ENCODE measurements at regions not wholly inside any gene's neighbourhood (a gene's known extent, or its start where the extent isn't known, plus 50 kb on each side); places are given as distances from the start of the nearest gene placed in this dataset.

DNA sequence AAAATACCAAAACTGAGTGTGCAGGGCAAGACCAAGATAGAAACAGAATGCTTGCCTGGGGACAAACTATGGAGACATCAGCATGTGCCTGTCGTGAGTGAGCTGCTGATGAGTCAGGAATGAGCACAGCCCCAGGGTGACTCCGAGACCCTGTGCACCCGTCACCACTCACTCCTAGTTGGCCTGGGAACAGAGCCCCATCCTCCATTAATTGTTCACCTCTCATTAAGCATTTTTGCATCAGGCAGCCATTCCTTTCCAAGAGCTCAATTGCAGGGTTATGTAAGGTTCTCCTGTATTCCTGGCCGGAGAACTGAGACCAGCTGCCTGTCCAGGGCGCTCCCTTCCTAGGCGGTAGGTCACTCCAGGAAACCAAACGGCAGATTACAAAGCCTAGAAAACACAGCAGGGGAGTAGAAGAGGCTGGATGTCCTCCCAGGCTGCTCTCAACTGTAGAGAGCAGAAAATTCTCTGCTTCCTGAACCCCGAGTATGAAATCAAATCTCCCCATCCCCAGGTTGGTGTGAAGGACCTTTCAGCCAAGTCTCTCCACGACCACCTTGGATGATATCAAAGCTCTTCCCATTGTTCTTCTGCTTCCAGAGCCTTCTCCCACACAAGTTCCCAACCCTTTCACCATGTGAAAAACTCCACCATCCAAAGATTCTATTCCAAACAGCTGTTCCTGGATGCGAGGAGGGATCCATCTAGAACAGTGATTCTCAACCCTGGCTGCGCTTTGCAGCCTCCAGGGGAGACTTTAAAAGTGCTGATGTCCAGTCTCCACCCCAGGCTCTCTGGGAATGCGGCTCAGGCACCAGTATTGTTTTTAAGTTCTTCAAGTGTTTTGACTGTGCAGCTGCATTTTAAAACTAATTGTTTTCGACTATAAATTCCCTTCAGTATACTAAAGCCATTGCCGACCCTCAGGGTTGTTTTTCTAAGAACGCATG, 532.6 kb upstream of the JARID2 start:
- TF ChIP-seq POLR2A (IDR thresholded peaks at IDR 0.05; ENCODE audit: low read length) (no peak), GATA1 (IDR thresholded peaks at IDR 0.05; ENCODE audit: low read depth, low read length) (no peak)

Data from erythroblast (primary cell).